ENCODE measurements at regions not wholly inside any gene's neighbourhood (a gene's known extent, or its start where the extent isn't known, plus 50 kb on each side); places are given as distances from the start of the nearest gene placed in this dataset.

GRCh38 chr12:3974883-3975282, 101.7 kb upstream of the PARP11 start:
- Histone ChIP-seq H3K4me2 (no peak overlapping the region), H3K4me1 (no peaks in the 10 kb centered on the region), H3K9me3 (no peaks in the 10 kb centered on the region), H3K4me3 (no peak overlapping the region), H3K27ac (no peak overlapping the region)
- ATAC-seq (no peak), FAIRE-seq (no peak), DNase-seq (ENCODE audit: low read depth in 1 of 2, low spot score in 1 of 2) (no peak)
- CTCF ChIA-PET: interaction anchor here (1.5 kb wide), 1 partner anchor 11 kb away, joined by 3 read pairs; no protein-coding TSS in a partner anchor
- TF ChIP-seq EHF (CRISPR knock-in tag; IDR thresholded peaks at IDR 0.05) (no peak), BHLHE40 (IDR thresholded peaks at IDR 0.05; ENCODE audit: low read depth, low read length) (no peak), NR3C1 (IDR thresholded peaks at IDR 0.05) (no peak), ZC3H11A (IDR thresholded peaks at IDR 0.05) (no peak), HOXA7 (CRISPR knock-in tag; IDR thresholded peaks at IDR 0.05) (no peak), HEYL (CRISPR knock-in tag; IDR thresholded peaks at IDR 0.05) (no peak), CBX8 (IDR thresholded peaks at IDR 0.05) (no peak), CHD2 (IDR thresholded peaks at IDR 0.05; ENCODE audit: low read length, partially characterized antibody) (no peak), TP53 (CRISPR knock-in tag; IDR thresholded peaks at IDR 0.05) (no peak), NFE2L2 (conservative IDR thresholded peaks at IDR 0.05; ENCODE audit: low read length) (no peak), CEBPB (IDR thresholded peaks at IDR 0.05) (no peak)
- TF ChIP-seq, protein P1, sequence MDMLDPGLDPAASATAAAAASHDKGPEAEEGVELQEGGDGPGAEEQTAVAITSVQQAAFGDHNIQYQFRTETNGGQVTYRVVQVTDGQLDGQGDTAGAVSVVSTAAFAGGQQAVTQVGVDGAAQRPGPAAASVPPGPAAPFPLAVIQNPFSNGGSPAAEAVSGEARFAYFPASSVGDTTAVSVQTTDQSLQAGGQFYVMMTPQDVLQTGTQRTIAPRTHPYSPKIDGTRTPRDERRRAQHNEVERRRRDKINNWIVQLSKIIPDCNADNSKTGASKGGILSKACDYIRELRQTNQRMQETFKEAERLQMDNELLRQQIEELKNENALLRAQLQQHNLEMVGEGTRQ (IDR thresholded peaks at IDR 0.05): no peak
- POLR2A ChIA-PET: no interaction called here
- WGBS (ENCODE audit: missing lambda C conversion rate): 57% methylated on average over 8 of the region's 8 CpGs

GRCh38 chr12:3973973-3974644, 100.9 kb upstream of the PARP11 start:
- TF ChIP-seq POLR2A (IDR thresholded peaks at IDR 0.05; ENCODE audit: low read length) (no peak), FOXS1 (CRISPR knock-in tag; IDR thresholded peaks at IDR 0.05) (no peak), JUNB (IDR thresholded peaks at IDR 0.05) (no peak), CHD4 (IDR thresholded peaks at IDR 0.05; ENCODE audit: borderline replicate concordance) (no peak), HMGXB4 (CRISPR knock-in tag; IDR thresholded peaks at IDR 0.05; ENCODE audit: borderline replicate concordance) (no peak)
- TF ChIP-seq, protein P2, sequence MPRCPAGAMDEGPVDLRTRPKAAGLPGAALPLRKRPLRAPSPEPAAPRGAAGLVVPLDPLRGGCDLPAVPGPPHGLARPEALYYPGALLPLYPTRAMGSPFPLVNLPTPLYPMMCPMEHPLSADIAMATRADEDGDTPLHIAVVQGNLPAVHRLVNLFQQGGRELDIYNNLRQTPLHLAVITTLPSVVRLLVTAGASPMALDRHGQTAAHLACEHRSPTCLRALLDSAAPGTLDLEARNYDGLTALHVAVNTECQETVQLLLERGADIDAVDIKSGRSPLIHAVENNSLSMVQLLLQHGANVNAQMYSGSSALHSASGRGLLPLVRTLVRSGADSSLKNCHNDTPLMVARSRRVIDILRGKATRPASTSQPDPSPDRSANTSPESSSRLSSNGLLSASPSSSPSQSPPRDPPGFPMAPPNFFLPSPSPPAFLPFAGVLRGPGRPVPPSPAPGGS (IDR thresholded peaks at IDR 0.05): no peak
- H3K4me1 ChIP-seq: no peaks in the 10 kb centered on the region
- FAIRE-seq: no peak
- CTCF ChIA-PET: interaction anchor here (0.7 to 1.5 kb wide), 2 partner anchors 10 to 234 kb away, joined by 3 read pairs; no protein-coding TSS in a partner anchor
- no peak for DNase-seq (ENCODE audit: low read depth in 1 of 2, low spot score in 1 of 2)
- no peaks in the 10 kb centered on the region for H3K9me3 ChIP-seq
- H3K27ac ChIP-seq: no peak overlapping the region
- no peak overlapping the region for H3K4me2 ChIP-seq
- 16% methylated on average over 4 of the region's 4 CpGs for WGBS (ENCODE audit: missing lambda C conversion rate)
- ATAC-seq: no peak
- no peak overlapping the region for H3K4me3 ChIP-seq
- POLR2A ChIA-PET: no interaction called here

GRCh38 chr12:3973269-3973884, 100.2 kb upstream of the PARP11 start:
- no peak for FAIRE-seq
- no peak overlapping the region for H3K4me3 ChIP-seq
- WGBS (ENCODE audit: missing lambda C conversion rate): 22% methylated on average over 13 of the region's 14 CpGs
- ChIA-PET POLR2A (no interaction called here), CTCF (interaction anchor here (0.7 to 1.5 kb wide), 2 partner anchors 10 to 235 kb away, joined by 3 read pairs; no protein-coding TSS in a partner anchor)
- ATAC-seq: no peak
- no peak overlapping the region for H3K27ac ChIP-seq
- H3K4me2 ChIP-seq: no peak overlapping the region
- H3K9me3 ChIP-seq: no peaks in the 10 kb centered on the region
- no peaks in the 10 kb centered on the region for H3K4me1 ChIP-seq
- DNase-seq (ENCODE audit: low read depth in 1 of 2, low spot score in 1 of 2): no peak
- TF ChIP-seq POLR2A (IDR thresholded peaks at IDR 0.05; ENCODE audit: low read length) (no peak), KDM1A (IDR thresholded peaks at IDR 0.05; ENCODE audit: low read depth) (no peak), HOXB5 (CRISPR knock-in tag; IDR thresholded peaks at IDR 0.05) (no peak), CEBPB (IDR thresholded peaks at IDR 0.05) (no peak), CBX2 (IDR thresholded peaks at IDR 0.05; ENCODE audit: borderline replicate concordance, low read depth) (no peak), JUN (IDR thresholded peaks at IDR 0.05) (no peak), TP53 (CRISPR knock-in tag; IDR thresholded peaks at IDR 0.05) (no peak), HMGXB4 (CRISPR knock-in tag; IDR thresholded peaks at IDR 0.05; ENCODE audit: borderline replicate concordance) (no peak), HDAC2 (IDR thresholded peaks at IDR 0.05) (no peak), HEYL (CRISPR knock-in tag; IDR thresholded peaks at IDR 0.05) (no peak), RARB (CRISPR knock-in tag; IDR thresholded peaks at IDR 0.05) (no peak), FOSL2 (IDR thresholded peaks at IDR 0.05) (no peak), FOSL2 (CRISPR knock-in tag; IDR thresholded peaks at IDR 0.05) (no peak)
- TF ChIP-seq, protein P1 (IDR thresholded peaks at IDR 0.05): no peak
- TF ChIP-seq, protein P2 (IDR thresholded peaks at IDR 0.05): no peak
